Liver (tissue), 8 donors: ENCODE measurements at regions not wholly inside any gene's neighbourhood (a gene's known extent, or its start where the extent isn't known, plus 50 kb on each side); places are given as distances from the start of the nearest gene placed in this dataset.
"Not testable (repeated sequence)": the region's sequence is repeated elsewhere in the genome, so short reads cannot be mapped to it uniquely, and the experiment has no call there.

ENCODE experiments used
- DNase-seq: peaks from one replicate; pipeline ENCODE4 v3.0.0-alpha.2; 2017; ENCODE audit warnings: low spot score
- H3K27ac ChIP-seq, 2 donors: one replicate each; pipeline ENCODE4 v1.7.0; 2013; ENCODE audit warnings: inconsistent platforms in 2 of 2, low read length in 2 of 2, control low read depth in 1 of 2, low read depth in 1 of 2, mild to moderate bottlenecking in 1 of 2
- H3K27me3 ChIP-seq, 4 donors: one replicate each; pipeline versions ENCODE4 v1.6.1 to v1.7.0; 2013; ENCODE audit warnings: low read length in 3 of 4, inconsistent platforms in 1 of 4, mild to moderate bottlenecking in 1 of 4, moderate library complexity in 1 of 4; ENCODE audit not compliant: control insufficient read depth in 4 of 4, insufficient read depth in 4 of 4
- H3K36me3 ChIP-seq, 4 donors: one replicate each; pipeline versions ENCODE4 v1.6.1 to v1.7.0; 2013; ENCODE audit warnings: low read length in 3 of 4, mild to moderate bottlenecking in 3 of 4, low read depth in 1 of 4, moderate library complexity in 1 of 4; ENCODE audit not compliant: control insufficient read depth in 4 of 4, insufficient read depth in 3 of 4
- H3K4me1 ChIP-seq, 4 donors: one replicate each; pipeline versions ENCODE4 v1.6.1 to v1.7.0; 2013; ENCODE audit warnings: low read length in 3 of 4, mild to moderate bottlenecking in 3 of 4, moderate library complexity in 1 of 4; ENCODE audit not compliant: control insufficient read depth in 4 of 4, insufficient read depth in 4 of 4
- H3K4me3 ChIP-seq, 3 donors: one replicate each; pipeline versions ENCODE4 v1.6.1 to v1.7.0; 2013; ENCODE audit warnings: low read length in 3 of 3, control low read depth in 1 of 3, low read depth in 1 of 3, mild to moderate bottlenecking in 1 of 3
- H3K9ac ChIP-seq, 2 donors: one replicate each; pipeline ENCODE4 v1.7.0; 2013; ENCODE audit warnings: low read length in 2 of 2, mild to moderate bottlenecking in 2 of 2, moderate library complexity in 2 of 2, control low read depth in 1 of 2, low read depth in 1 of 2
- H3K9me3 ChIP-seq, 4 donors: one replicate each; pipeline versions ENCODE4 v1.6.1 to v1.7.0; 2013; ENCODE audit warnings: low read length in 3 of 4; ENCODE audit not compliant: control insufficient read depth in 4 of 4
- CTCF ChIP-seq: fragments of 150-350 bp; IDR thresholded peaks from 2 replicates; pipeline ENCODE4 v1.5.1; 2017; ENCODE audit warnings: improper control_type of control experiment, low read depth, low read length; ENCODE audit not compliant: missing input control
- FOXA1 ChIP-seq: IDR thresholded peaks from 2 replicates; pipeline ENCODE4 v1.6.1; 2016; ENCODE audit warnings: antibody characterized with exemption
- FOXA2 ChIP-seq: IDR thresholded peaks from 2 replicates; pipeline ENCODE4 v1.6.1; 2016; ENCODE audit warnings: antibody characterized with exemption
- GABPA ChIP-seq, 2 donors: IDR thresholded peaks in 1 of 2; conservative IDR thresholded peaks in 1 of 2; 2 replicates each; pipeline ENCODE4 v1.6.1; 2016; ENCODE audit warnings: antibody characterized with exemption in 2 of 2, mild to moderate bottlenecking in 1 of 2, moderate library complexity in 1 of 2
- HNF4A ChIP-seq, 2 donors: conservative IDR thresholded peaks; 2 replicates each; pipeline ENCODE4 v1.6.1; 2016; ENCODE audit warnings: antibody characterized with exemption in 2 of 2, mild to moderate bottlenecking in 2 of 2
- HNF4G ChIP-seq: IDR thresholded peaks from 2 replicates; pipeline ENCODE4 v1.6.1; 2016; ENCODE audit warnings: antibody characterized with exemption
- JUND ChIP-seq, 2 donors: IDR thresholded peaks; 2 replicates each; pipeline ENCODE4 v1.6.1; 2016; ENCODE audit warnings: antibody characterized with exemption in 2 of 2
- MAX ChIP-seq: IDR thresholded peaks from 2 replicates; pipeline ENCODE4 v1.6.1; 2016; ENCODE audit warnings: antibody characterized with exemption
- NR2F2 ChIP-seq: IDR thresholded peaks from 2 replicates; pipeline ENCODE4 v1.6.1; 2016; ENCODE audit warnings: antibody characterized with exemption
- RXRA ChIP-seq, 2 donors: IDR thresholded peaks; 2 replicates each; pipeline ENCODE4 v1.6.1; 2017 to 2018; ENCODE audit warnings: antibody characterized with exemption in 2 of 2, mild to moderate bottlenecking in 1 of 2
- SP1 ChIP-seq: IDR thresholded peaks from 2 replicates; pipeline ENCODE4 v1.6.1; 2018; ENCODE audit warnings: antibody characterized with exemption, mild to moderate bottlenecking
- TAF1 ChIP-seq: conservative IDR thresholded peaks from 2 replicates; pipeline ENCODE4 v1.6.1; 2016; ENCODE audit warnings: antibody characterized with exemption, mild to moderate bottlenecking
- YY1 ChIP-seq: IDR thresholded peaks from 2 replicates; pipeline ENCODE4 v1.6.1; 2016; ENCODE audit warnings: antibody characterized with exemption, mild to moderate bottlenecking
- ZBTB33 ChIP-seq: IDR thresholded peaks from 2 replicates; pipeline ENCODE4 v1.6.1; 2016; ENCODE audit warnings: antibody characterized with exemption
- WGBS: extraction: QIAGEN DNeasy Blood & Tissue Kit; methylation state at CpG from one replicate; pipeline ENCODE4 v1.1.7; 2013; 5-methylcytosine and 5-hydroxymethylcytosine counted together
- donor health status: healthy.
- donor health status: healthy.
- donor health status: healthy.
- donor health status: healthy.
- donor health status: healthy.

GRCh38 chr5:12615141-12615820, 711.0 kb upstream of the CTNND2 start:
- Histone ChIP-seq H3K9ac (no peak overlapping the region), H3K9me3 (peaks cover 0 to 4% (median 2%) of the 10 kb centered on the region in 4 donors), H3K36me3 (no peaks in the 10 kb centered on the region), H3K27ac (no peak overlapping the region), H3K4me1 (no peaks in the 10 kb centered on the region), H3K27me3 (no peaks in the 10 kb centered on the region), H3K4me3 (no peak overlapping the region)
- no peak for DNase-seq
- no peak for TF ChIP-seq JUND (IDR thresholded peaks at IDR 0.05)
- TF ChIP-seq SP1, result no peak
- TF ChIP-seq GABPA (IDR thresholded peaks at IDR 0.05 in 1 of 2, conservative IDR thresholded peaks at IDR 0.05 in 1 of 2), result no peak
- TF ChIP-seq YY1, result no peak
- no peak for TF ChIP-seq HNF4A (conservative IDR thresholded peaks at IDR 0.05)
- WGBS, result 71% methylated on average over 3 of the region's 3 CpGs

- Histone ChIP-seq H3K4me1 (no peaks in the 10 kb centered on the region), H3K9ac (no peak overlapping the region), H3K9me3 (peaks cover 0 to 4% (median 2%) of the 10 kb centered on the region in 4 donors), H3K4me3 (no peak overlapping the region), H3K27ac (no peak overlapping the region), H3K27me3 (no peaks in the 10 kb centered on the region), H3K36me3 (no peaks in the 10 kb centered on the region)
- no peak for TF ChIP-seq RXRA (IDR thresholded peaks at IDR 0.05)
- TF ChIP-seq YY1, result no peak
- TF ChIP-seq GABPA (IDR thresholded peaks at IDR 0.05 in 1 of 2, conservative IDR thresholded peaks at IDR 0.05 in 1 of 2), result no peak
- TF ChIP-seq TAF1, result no peak
- no peak for TF ChIP-seq JUND (IDR thresholded peaks at IDR 0.05)
- no peak for TF ChIP-seq MAX
- TF ChIP-seq FOXA1, result no peak
- TF ChIP-seq FOXA2, result no peak
- TF ChIP-seq ZBTB33, result no peak
- TF ChIP-seq SP1, result no peak
- TF ChIP-seq NR2F2, result no peak
- TF ChIP-seq HNF4G, result no peak
- WGBS, result 51% methylated on average over 1 of the region's 1 CpG
- DNase-seq, result no peak
Measured at GRCh38 chr5:12614608-12615007, 710.4 kb upstream of the CTNND2 start.

- Histone ChIP-seq H3K9ac (no peak overlapping the region), H3K36me3 (no peaks in the 10 kb centered on the region), H3K4me1 (no peaks in the 10 kb centered on the region), H3K4me3 (no peak overlapping the region), H3K27ac (no peak overlapping the region), H3K9me3 (peaks cover 0 to 3% (median 0%) of the 10 kb centered on the region in 4 donors), H3K27me3 (no peaks in the 10 kb centered on the region)
- DNase-seq, result no peak
- no peak for TF ChIP-seq TAF1
- TF ChIP-seq JUND (IDR thresholded peaks at IDR 0.05), result no peak
- no peak for TF ChIP-seq CTCF
Measured at GRCh38 chr5:12611132-12611531, 706.9 kb upstream of the CTNND2 start.

- H3K27me3 ChIP-seq, H3K9ac ChIP-seq, H3K9me3 ChIP-seq, H3K27ac ChIP-seq, H3K4me1 ChIP-seq, H3K4me3 ChIP-seq, H3K36me3 ChIP-seq, DNase-seq: not testable (repeated sequence)
- WGBS, result 45% methylated on average over 2 of the region's 2 CpGs
Measured at GRCh38 chr5:12607817-12608216, 703.6 kb upstream of the CTNND2 start.
